Keratinocyte (primary cell): ENCODE measurements at regions not wholly inside any gene's neighbourhood (a gene's known extent, or its start where the extent isn't known, plus 50 kb on each side); places are given as distances from the start of the nearest gene placed in this dataset.

Experiments
- CTCF ChIP-seq, 3 experiments: IDR thresholded peaks in 1 of 3; conservative IDR thresholded peaks in 1 of 3; optimal IDR thresholded peaks in 1 of 3; 2 replicates in 2 of 3; 3 replicates in 1 of 3; pipeline versions ENCODE3 to v1.5.1; 2011; ENCODE audit warnings: low read length in 3 of 3, mild to moderate bottlenecking in 3 of 3, moderate library complexity in 2 of 3, control low read depth in 1 of 3, inconsistent platforms in 1 of 3; ENCODE audit not compliant: insufficient read depth in 2 of 3; ENCODE audit errors: extremely low read depth in 1 of 3
- EZH2 ChIP-seq: IDR thresholded peaks from one replicate; pipeline ENCODE4 v1.6.1; 2012; ENCODE audit warnings: inconsistent platforms, mild to moderate bottlenecking, low read length, moderate library complexity

GRCh38 chr1:5616366-5617178, 375.7 kb downstream of the NPHP4 start:
- TF ChIP-seq EZH2 (no peak), CTCF (optimal IDR thresholded peaks at IDR 0.05 in 1 of 3, IDR thresholded peaks at IDR 0.05 in 1 of 3, conservative IDR thresholded peaks at IDR 0.05 in 1 of 3; ENCODE audit: extremely low read depth in 1 of 3, insufficient read depth in 2 of 3, low read length in 3 of 3) (no peak)
